Activated CD4-positive, alpha-beta memory T cell treated with anti-CD3 and anti-CD28 coated beads for 36 hours (primary cell): ENCODE measurements at regions not wholly inside any gene's neighbourhood (a gene's known extent, or its start where the extent isn't known, plus 50 kb on each side); places are given as distances from the start of the nearest gene placed in this dataset.
A peak's percentile ranks its signal among the peaks of the same experiment; 100 is the strongest.

Source experiments
- CTCF ChIA-PET: fragments of 350-600 bp; sonication (Branson Sonifier 250); formaldehyde crosslinking; loops from one replicate; lab custom pipeline; 2021; ENCODE audit warnings: antibody characterized with exemption, inconsistent platforms; lab: Charles Lee
- POLR2A ChIA-PET: fragments of 350-600 bp; sonication (Branson Sonifier 250); formaldehyde crosslinking; loops from one replicate; lab custom pipeline; 2021; ENCODE audit warnings: antibody characterized with exemption; lab: Charles Lee
- DNase-seq: peaks from one replicate; pipeline ENCODE4 v3.0.0-alpha.2; 2020
- H3K27ac Mint-ChIP-seq: one replicate; pipeline ENCODE4 v1.8.0; 2021; ENCODE audit warnings: mixed read lengths
- H3K27me3 Mint-ChIP-seq: one replicate; pipeline ENCODE4 v1.8.0; 2021; ENCODE audit warnings: mixed read lengths
- H3K36me3 Mint-ChIP-seq: one replicate; pipeline ENCODE4 v1.8.0; 2021; ENCODE audit warnings: mixed read lengths
- H3K4me1 Mint-ChIP-seq: one replicate; pipeline ENCODE4 v1.8.0; 2021; ENCODE audit warnings: low read depth, mixed read lengths
- H3K4me3 Mint-ChIP-seq: one replicate; pipeline ENCODE4 v1.8.0; 2021; ENCODE audit warnings: mild to moderate bottlenecking, mixed read lengths
- H3K9me3 Mint-ChIP-seq: one replicate; pipeline ENCODE4 v1.8.0; 2021; ENCODE audit warnings: mixed read lengths
- intact Hi-C: fragments of 100-400 bp; cut with micrococcal nuclease; formaldehyde crosslinking; loops from one replicate; pipeline ENCODE4 v1.15.1; 2023

DNA sequence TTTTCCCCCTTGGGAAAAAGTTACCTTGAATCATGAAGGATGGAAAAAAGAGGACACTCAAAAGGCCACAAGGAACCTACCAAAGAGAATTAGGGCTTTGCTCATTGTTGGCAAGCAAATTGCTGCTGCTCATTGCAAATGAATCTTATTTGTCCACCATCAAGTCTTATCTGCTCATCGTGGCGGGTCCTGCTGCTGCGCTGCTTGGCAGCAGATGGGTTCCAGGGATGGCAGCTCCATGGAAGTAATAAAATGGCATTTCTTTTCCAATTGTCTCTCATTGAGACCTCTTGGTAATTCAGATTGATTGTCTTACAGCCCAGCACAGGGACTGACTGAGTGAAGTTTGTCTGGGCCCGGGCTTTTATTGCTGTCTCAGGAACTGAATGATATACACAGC is 118.7 kb downstream of the MRM1 start:
- peaks cover 28% of the 10 kb centered on the region for H3K4me1 Mint-ChIP-seq
- no peak overlapping the region for H3K4me3 Mint-ChIP-seq
- POLR2A ChIA-PET: no interaction called here
- DNase-seq: no peak
- no peaks in the 10 kb centered on the region for H3K27me3 Mint-ChIP-seq
- H3K27ac Mint-ChIP-seq: no peak overlapping the region
- H3K36me3 Mint-ChIP-seq: no peaks in the 10 kb centered on the region
- H3K9me3 Mint-ChIP-seq: no peaks in the 10 kb centered on the region
- intact Hi-C loops: loop anchor here (5.0 to 10.0 kb wide), 3 partner anchors 175 to 637 kb away; partner anchors contain the start of genes AATF and GGNBP2
- CTCF ChIA-PET: interaction anchor here (0.6 to 1.4 kb wide), 3 partner anchors 13 to 117 kb away, joined by 3 to 4 read pairs (median 4); no protein-coding TSS in a partner anchor

DNA sequence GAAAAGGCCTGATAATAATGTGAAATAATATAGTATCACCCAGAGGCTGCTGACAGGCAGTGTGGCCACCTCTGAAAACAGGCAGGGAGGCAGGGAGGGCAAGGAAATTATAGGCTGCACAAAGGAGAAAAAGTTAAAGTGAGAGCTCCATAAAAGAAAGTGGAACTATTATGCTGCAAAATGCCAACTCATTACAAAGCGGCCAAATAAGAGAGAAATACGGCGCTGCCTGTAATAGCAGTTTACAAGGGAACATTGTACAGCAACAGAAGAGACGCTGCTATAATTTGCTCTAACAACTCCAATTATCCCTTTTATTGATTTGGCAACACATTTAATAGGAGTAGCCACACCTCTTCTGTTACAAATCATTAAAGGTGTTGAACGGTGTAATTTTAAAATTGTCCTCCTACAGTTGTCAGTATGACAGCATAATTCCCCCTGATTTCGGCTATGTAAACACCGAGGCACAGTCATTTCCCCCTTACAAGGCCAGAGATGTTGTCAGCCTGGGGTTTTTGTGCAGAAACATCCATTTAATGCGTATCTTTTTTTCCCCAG is 120.3 kb downstream of the MRM1 start:
- Mint-ChIP-seq H3K4me3 (peak overlapping the region; percentile 78), H3K36me3 (no peaks in the 10 kb centered on the region), H3K27me3 (no peaks in the 10 kb centered on the region), H3K4me1 (peaks cover 39% of the 10 kb centered on the region), H3K9me3 (no peaks in the 10 kb centered on the region), H3K27ac (peak overlapping the region; percentile 97)
- intact Hi-C loops: loop anchor here (2.0 to 10.0 kb wide), 4 partner anchors 119 to 636 kb away; partner anchors contain the start of genes AATF and GGNBP2
- DNase-seq: no peak
- CTCF ChIA-PET: interaction anchor here (0.8 to 1.0 kb wide), 2 partner anchors 15 to 120 kb away, joined by 3 read pairs; partner anchors contain the start of gene MRM1
- POLR2A ChIA-PET: interaction anchor here (2.0 kb wide), 1 partner anchor 120 kb away, joined by 6 read pairs; the partner anchor contains the start of gene MRM1

DNA sequence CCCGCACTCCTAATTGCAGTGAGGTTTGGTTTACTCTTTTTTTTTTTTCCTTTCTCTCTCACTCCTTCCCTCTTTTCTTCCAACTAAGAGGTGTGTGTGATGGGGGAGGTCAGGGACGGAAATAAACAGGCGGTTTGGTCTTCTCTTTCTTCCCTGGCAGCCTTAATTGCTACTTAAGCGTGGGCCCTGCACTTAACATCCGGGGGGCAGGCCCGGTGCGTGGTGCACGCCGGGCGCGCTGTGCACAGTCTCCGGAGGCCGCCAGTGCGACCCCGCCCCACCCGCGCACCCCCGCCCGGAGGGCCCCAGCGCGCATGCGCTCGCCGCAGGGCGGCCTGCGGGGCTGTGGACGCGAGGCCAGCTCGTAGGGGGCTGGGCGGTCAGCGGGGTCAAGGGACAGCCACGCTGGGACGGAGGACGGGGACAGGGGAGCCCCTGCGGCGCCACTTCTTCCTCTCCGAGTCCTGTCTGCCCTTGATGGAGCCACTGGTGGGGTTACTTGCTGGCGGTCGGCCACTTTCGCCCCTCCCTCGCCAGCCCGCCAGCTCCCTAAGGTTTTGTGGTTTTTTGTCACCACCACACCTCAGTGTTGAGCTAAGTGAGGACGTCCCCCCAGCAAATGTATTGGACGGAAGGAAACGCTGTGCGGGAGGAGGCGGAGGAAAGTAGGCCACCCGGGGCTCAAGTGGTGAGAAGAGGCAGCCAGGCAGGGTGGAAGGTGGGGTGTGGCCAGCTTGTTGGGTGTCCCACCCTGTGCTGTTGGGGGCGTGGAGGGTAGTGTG is 120.9 kb downstream of the MRM1 start:
- ChIA-PET CTCF (interaction anchor here (1.0 to 1.5 kb wide), 3 partner anchors 16 to 120 kb away, joined by 3 to 4 read pairs (median 3); partner anchors contain the start of gene MRM1), POLR2A (interaction anchor here (0.5 to 2.0 kb wide), 2 partner anchors 120 to 312 kb away, joined by 3 to 6 read pairs; partner anchors contain the start of gene MRM1)
- Mint-ChIP-seq H3K9me3 (no peaks in the 10 kb centered on the region), H3K27me3 (no peaks in the 10 kb centered on the region), H3K4me3 (peak overlapping the region; percentile 78), H3K27ac (peak overlapping the region; percentile 97), H3K4me1 (peaks cover 42% of the 10 kb centered on the region), H3K36me3 (no peaks in the 10 kb centered on the region)
- peak; percentile 90 for DNase-seq
- intact Hi-C loops: loop anchor here (2.0 to 10.0 kb wide), 4 partner anchors 120 to 635 kb away; partner anchors contain the start of genes AATF and GGNBP2

DNA sequence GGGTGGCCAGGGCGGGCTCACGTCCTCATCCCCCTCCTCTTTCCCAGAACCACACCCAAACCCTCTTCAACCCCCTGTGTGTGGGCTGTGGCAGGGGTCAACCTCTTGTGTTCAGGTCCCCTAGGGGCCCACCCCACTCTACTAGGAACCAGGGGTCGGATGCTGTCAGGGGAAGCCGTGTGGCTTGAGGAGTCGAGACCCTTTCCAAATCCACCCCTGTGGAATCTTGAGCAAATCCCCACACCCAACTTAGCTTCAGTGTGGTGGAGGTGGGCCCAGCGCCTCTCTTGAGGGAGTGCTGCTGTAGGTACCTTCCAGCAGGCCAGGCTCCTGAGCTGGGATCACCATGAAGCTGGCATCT is 121.5 kb downstream of the MRM1 start:
- ChIA-PET CTCF (interaction anchor here (1.0 to 1.5 kb wide), 4 partner anchors 16 to 121 kb away, joined by 3 to 4 read pairs (median 3); partner anchors contain the start of gene MRM1), POLR2A (interaction anchor here (0.5 to 2.0 kb wide), 2 partner anchors 121 to 311 kb away, joined by 3 to 6 read pairs; partner anchors contain the start of gene MRM1)
- Mint-ChIP-seq H3K27ac (peak overlapping the region; percentile 93), H3K27me3 (no peaks in the 10 kb centered on the region), H3K36me3 (no peaks in the 10 kb centered on the region), H3K9me3 (no peaks in the 10 kb centered on the region), H3K4me1 (peaks cover 48% of the 10 kb centered on the region), H3K4me3 (peak overlapping the region; percentile 77)
- intact Hi-C loops: loop anchor here (2.0 to 10.0 kb wide), 4 partner anchors 120 to 634 kb away; partner anchors contain the start of genes AATF and GGNBP2
- no peak for DNase-seq

DNA sequence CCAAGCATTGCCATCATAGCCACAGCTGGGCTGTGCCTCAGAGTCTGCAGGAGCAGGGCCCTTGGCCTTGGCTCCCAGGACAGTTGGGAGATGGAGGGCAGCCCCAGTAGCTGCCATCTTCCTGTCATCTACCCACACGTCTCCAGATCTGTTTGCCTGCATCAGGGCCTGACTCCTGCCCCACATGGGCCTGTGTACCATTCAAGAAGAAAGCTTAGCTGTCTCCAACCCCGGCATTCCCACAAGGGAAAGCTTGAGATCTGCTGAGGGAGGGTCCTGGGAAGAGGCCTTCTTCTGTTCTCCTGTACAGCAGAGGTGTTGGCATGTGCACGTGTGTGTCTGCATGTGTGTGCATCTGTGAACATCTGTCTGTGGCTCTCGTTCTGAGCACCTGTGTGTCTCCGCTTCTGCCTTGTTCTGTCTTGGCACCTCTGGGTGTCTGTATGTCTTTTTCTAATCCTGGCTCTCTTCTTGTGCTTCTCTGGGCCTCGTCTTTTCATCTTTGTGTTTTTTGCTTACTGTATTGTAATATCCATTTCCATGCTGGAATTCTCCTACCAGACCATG is 122.2 kb downstream of the MRM1 start:
- no peaks in the 10 kb centered on the region for H3K36me3 Mint-ChIP-seq
- POLR2A ChIA-PET: interaction anchor here (2.0 kb wide), 1 partner anchor 121 kb away, joined by 6 read pairs; the partner anchor contains the start of gene MRM1
- peak overlapping the region; percentile 77 for H3K4me3 Mint-ChIP-seq
- DNase-seq: no peak
- peaks cover 55% of the 10 kb centered on the region for H3K4me1 Mint-ChIP-seq
- H3K27ac Mint-ChIP-seq: peak overlapping the region; percentile 93
- H3K27me3 Mint-ChIP-seq: no peaks in the 10 kb centered on the region
- CTCF ChIA-PET: interaction anchor here (0.6 to 1.5 kb wide), 3 partner anchors 17 to 267 kb away, joined by 3 to 4 read pairs (median 3); partner anchors contain the start of gene MRM1
- intact Hi-C loops: loop anchor here (2.0 to 10.0 kb wide), 4 partner anchors 121 to 634 kb away; partner anchors contain the start of genes AATF and GGNBP2
- H3K9me3 Mint-ChIP-seq: no peaks in the 10 kb centered on the region

DNA sequence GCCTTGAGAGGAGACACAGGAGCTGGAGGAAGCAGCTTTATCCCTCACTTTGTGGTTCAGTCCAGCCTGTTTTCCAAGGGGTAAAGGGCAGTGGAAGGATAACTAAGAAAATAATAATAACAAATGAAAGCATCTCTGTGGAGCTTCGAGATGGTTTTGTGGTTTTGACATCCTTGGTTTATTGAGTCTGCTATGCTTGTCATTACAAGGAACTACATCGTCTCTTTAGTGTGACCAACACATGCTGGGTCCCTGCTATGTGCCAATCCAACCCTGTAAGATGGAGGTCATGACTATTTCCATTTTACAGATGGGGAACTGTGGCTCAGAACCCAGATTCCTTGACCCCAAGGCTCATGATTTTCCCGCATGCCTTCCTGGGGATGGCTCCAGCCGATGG is 124.8 kb downstream of the MRM1 start:
- H3K9me3 Mint-ChIP-seq: no peaks in the 10 kb centered on the region
- intact Hi-C loops: loop anchor here (10.0 kb wide), 1 partner anchor 181 kb away; the partner anchor contains the start of gene GGNBP2
- DNase-seq: no peak
- H3K27me3 Mint-ChIP-seq: no peaks in the 10 kb centered on the region
- no peaks in the 10 kb centered on the region for H3K36me3 Mint-ChIP-seq
- no peak overlapping the region for H3K27ac Mint-ChIP-seq
- CTCF ChIA-PET: interaction anchor here (1.1 to 1.5 kb wide), 2 partner anchors 29 to 322 kb away, joined by 4 read pairs; no protein-coding TSS in a partner anchor
- POLR2A ChIA-PET: no interaction called here
- no peak overlapping the region for H3K4me3 Mint-ChIP-seq
- peaks cover 49% of the 10 kb centered on the region for H3K4me1 Mint-ChIP-seq

DNA sequence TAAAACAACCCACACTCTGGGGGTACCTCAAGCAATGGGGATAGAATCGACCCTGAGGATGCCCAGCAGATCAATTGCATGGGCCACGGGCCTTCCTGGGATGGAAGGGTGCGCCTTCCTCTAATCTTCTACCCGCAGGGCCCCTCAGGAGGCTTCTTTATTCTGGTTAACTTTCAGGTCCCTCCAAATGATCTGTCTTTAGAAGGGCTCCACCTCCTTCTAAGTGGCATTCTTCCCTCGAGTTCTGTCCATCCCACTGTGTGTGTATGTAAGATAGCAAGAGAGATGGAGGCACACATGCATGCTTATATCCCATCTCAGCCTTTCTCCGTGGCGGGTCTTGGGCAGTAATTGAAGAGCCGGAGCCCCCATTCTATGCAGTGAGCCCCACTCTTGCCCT is 125.7 kb downstream of the MRM1 start:
- Mint-ChIP-seq H3K27me3 (peaks cover 2% of the 10 kb centered on the region), H3K36me3 (no peaks in the 10 kb centered on the region), H3K4me3 (no peak overlapping the region), H3K4me1 (peaks cover 42% of the 10 kb centered on the region), H3K9me3 (no peaks in the 10 kb centered on the region), H3K27ac (no peak overlapping the region)
- no peak for DNase-seq
- ChIA-PET CTCF (no interaction called here), POLR2A (no interaction called here)
- intact Hi-C loops: loop anchor here (10.0 kb wide), 1 partner anchor 182 kb away; the partner anchor contains the start of gene GGNBP2

DNA sequence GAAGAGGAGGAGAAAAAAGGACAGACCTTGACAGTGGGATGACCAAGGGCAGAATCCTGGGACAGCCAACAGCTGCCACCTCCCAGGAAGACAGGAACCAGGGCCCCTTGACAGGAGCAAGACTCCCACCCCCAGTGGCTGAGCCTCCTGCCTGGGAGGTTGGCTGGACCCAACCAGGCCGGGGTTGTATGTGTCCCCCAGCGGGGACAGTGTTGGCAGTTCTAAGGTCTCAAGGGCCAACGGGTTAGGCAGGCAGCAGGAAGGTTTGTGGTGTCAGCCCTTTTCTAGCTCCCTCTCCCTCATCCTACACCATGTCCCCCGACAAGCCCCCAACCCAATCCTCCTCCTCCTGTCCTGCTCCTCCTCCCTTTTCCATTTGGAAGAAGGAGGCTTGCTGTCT is 126.2 kb downstream of the MRM1 start:
- Mint-ChIP-seq H3K4me3 (no peak overlapping the region), H3K4me1 (peaks cover 41% of the 10 kb centered on the region), H3K9me3 (no peaks in the 10 kb centered on the region), H3K27ac (no peak overlapping the region), H3K27me3 (peaks cover 2% of the 10 kb centered on the region), H3K36me3 (no peaks in the 10 kb centered on the region)
- ChIA-PET POLR2A (no interaction called here), CTCF (no interaction called here)
- no peak for DNase-seq
- intact Hi-C loops: loop anchor here (10.0 kb wide), 1 partner anchor 183 kb away; the partner anchor contains the start of gene GGNBP2

DNA sequence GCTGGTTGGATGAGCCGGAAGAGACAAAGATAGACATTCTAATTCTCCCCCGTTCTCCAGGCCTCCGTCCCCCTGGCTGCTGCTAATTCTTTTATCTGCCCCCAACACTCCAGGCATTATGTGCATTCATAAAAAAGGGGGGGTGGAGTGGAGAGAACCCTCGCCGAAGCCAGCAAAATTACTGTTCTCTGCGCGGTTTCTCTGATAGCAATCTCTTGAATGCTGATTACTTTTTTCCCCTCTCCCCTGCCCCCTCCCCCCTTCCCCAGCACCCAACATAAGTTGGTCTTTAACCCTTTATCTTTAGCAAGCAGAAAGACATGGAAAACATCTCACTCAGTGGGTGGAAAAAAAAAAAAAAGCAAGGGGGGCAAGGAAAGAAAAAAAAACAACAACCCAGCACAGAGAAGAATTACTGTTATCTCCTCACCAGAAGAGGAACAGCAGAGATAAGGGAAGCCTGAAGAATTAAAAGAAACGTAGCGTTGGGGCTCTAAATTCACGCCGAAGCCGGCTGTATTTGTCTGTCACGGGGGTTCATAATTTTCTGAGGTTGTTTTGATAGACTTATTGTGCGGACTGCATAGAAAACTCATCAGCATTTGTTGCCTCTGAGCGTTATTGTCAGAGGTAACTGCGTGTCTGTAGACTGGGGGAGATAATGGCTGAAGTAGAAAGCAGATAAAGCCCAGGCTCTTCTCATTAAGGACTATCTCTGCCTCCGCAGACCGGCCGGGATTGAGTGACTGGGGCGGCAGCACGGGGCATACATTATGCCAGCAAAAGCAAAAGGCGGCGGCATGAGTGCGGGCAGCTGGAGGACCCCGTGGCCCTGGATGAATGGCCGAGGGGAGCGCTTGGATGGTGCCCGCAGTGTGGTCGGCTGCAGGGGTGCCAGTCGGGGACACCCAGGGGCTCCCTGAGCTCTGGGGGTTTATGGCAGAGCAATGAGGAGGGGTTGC is 126.9 kb downstream of the MRM1 start:
- DNase-seq: peak; percentile 56
- Mint-ChIP-seq H3K9me3 (no peaks in the 10 kb centered on the region), H3K4me1 (peaks cover 41% of the 10 kb centered on the region), H3K27me3 (peaks cover 2% of the 10 kb centered on the region), H3K27ac (no peak overlapping the region), H3K36me3 (no peaks in the 10 kb centered on the region), H3K4me3 (no peak overlapping the region)
- ChIA-PET CTCF (no interaction called here), POLR2A (no interaction called here)
- intact Hi-C loops: loop anchor here (10.0 kb wide), 1 partner anchor 184 kb away; the partner anchor contains the start of gene GGNBP2

DNA sequence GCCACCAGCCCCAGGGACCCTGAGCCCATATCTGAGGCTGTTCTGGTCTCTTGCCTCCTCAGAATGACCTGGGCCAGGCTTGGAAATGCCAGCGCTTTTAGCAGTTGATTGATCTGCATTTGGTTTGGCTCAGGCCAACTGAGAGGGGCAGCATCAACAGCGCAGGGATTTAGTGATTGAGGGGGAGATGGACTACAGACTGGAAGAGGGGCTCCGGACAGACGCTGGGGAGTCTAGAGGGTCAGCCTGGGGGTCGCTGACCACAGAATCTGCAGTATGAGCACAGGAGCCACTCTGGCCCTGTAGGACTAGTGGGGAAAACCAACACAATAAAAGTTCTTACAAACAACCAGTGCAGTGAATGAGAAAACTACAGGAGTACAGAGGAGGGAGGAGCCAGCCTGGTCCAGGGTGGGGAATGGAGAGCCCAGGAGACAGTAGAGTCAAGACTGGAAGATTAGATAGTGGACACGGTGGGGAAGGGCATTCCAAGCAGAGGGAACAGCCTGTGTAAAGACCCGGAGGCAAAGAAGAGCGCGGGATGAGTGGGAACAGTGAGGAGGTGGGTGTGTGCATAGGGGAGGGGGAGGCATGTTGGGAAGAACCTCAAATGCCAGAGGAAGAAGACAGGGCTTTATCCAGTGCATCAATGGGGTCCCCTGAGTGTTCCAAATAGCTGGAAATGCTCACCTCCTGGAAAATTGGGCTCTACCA is 128.9 kb downstream of the MRM1 start:
- CTCF ChIA-PET: interaction anchor here (1.1 kb wide), 1 partner anchor 25 kb away, joined by 4 read pairs; no protein-coding TSS in a partner anchor
- H3K27ac Mint-ChIP-seq: no peak overlapping the region
- peaks cover 2% of the 10 kb centered on the region for H3K27me3 Mint-ChIP-seq
- H3K4me1 Mint-ChIP-seq: peaks cover 27% of the 10 kb centered on the region
- H3K4me3 Mint-ChIP-seq: no peak overlapping the region
- H3K36me3 Mint-ChIP-seq: no peaks in the 10 kb centered on the region
- intact Hi-C loops: no loop called here
- POLR2A ChIA-PET: no interaction called here
- no peak for DNase-seq
- H3K9me3 Mint-ChIP-seq: no peaks in the 10 kb centered on the region
